ENCODE measurements at regions not wholly inside any gene's neighbourhood (a gene's known extent, or its start where the extent isn't known, plus 50 kb on each side); places are given as distances from the start of the nearest gene placed in this dataset.
"Not testable (repeated sequence)": the region's sequence is repeated elsewhere in the genome, so short reads cannot be mapped to it uniquely, and the experiment has no call there.

GRCh38 chr20:47922269-47922668, 137.0 kb upstream of the SULF2 start:
- peak; percentile 23 for DNase-seq (ENCODE audit: low read depth, low spot score)
- POLR2A ChIA-PET: no interaction called here

GRCh38 chr20:47921829-47922228, 136.5 kb upstream of the SULF2 start:
- DNase-seq (ENCODE audit: low read depth, low spot score); POLR2A ChIA-PET: not testable (repeated sequence)
- H3K4me3 ChIP-seq (ENCODE audit: low read depth, low read length): peak overlapping the region; percentile 31
- CTCF ChIA-PET: interaction anchor here (1.2 kb wide), 1 partner anchor 135 kb away, joined by 3 read pairs; no protein-coding TSS in a partner anchor

More at GRCh38 chr20:47922269-47922668, 137.0 kb upstream of the SULF2 start:
- TF ChIP-seq CTCF (IDR thresholded peaks at IDR 0.05; ENCODE audit: insufficient read depth, low read length, missing control alignments): no peak
- CTCF ChIA-PET: interaction anchor here (1.2 kb wide), 1 partner anchor 136 kb away, joined by 3 read pairs; no protein-coding TSS in a partner anchor
- H3K4me3 ChIP-seq (ENCODE audit: low read depth, low read length): peak overlapping the region; percentile 31

GRCh38 chr20:47921408-47921807, 136.1 kb upstream of the SULF2 start:
- ChIA-PET POLR2A (no interaction called here), CTCF (interaction anchor here (1.2 kb wide), 1 partner anchor 135 kb away, joined by 3 read pairs; no protein-coding TSS in a partner anchor)

GRCh38 chr20:47917549-47918070, 132.3 kb upstream of the SULF2 start:
- no peak overlapping the region for H3K4me3 ChIP-seq (ENCODE audit: low read depth, low read length)
- no peak for DNase-seq (ENCODE audit: low read depth, low spot score)
- ChIA-PET CTCF (no interaction called here), POLR2A (no interaction called here)
- no peak for TF ChIP-seq CTCF (IDR thresholded peaks at IDR 0.05; ENCODE audit: insufficient read depth, low read length, missing control alignments)

More at GRCh38 chr20:47921408-47921807, 136.1 kb upstream of the SULF2 start:
- no peak overlapping the region for H3K4me3 ChIP-seq (ENCODE audit: low read depth, low read length)
- peak; percentile 16 for DNase-seq (ENCODE audit: low read depth, low spot score)
- no peak for TF ChIP-seq CTCF (IDR thresholded peaks at IDR 0.05; ENCODE audit: insufficient read depth, low read length, missing control alignments)

GRCh38 chr20:47915495-47915894, 130.2 kb upstream of the SULF2 start:
- DNase-seq (ENCODE audit: low read depth, low spot score): no peak
- H3K4me3 ChIP-seq (ENCODE audit: low read depth, low read length): no peak overlapping the region
- POLR2A ChIA-PET: no interaction called here
- TF ChIP-seq CTCF (IDR thresholded peaks at IDR 0.05; ENCODE audit: insufficient read depth, low read length, missing control alignments): no peak
- CTCF ChIA-PET: no interaction called here

- ChIA-PET POLR2A (no interaction called here), CTCF (interaction anchor here (0.8 kb wide), 1 partner anchor 54 kb away, joined by 3 read pairs; no protein-coding TSS in a partner anchor)
- no peak overlapping the region for H3K4me3 ChIP-seq (ENCODE audit: low read depth, low read length)
Observed at GRCh38 chr20:47914792-47915191, 129.5 kb upstream of the SULF2 start.

GRCh38 chr20:47912786-47913501, 127.7 kb upstream of the SULF2 start:
- H3K4me3 ChIP-seq (ENCODE audit: low read depth, low read length); CTCF ChIA-PET; DNase-seq (ENCODE audit: low read depth, low spot score); POLR2A ChIA-PET: not testable (repeated sequence)

More at GRCh38 chr20:47914792-47915191, 129.5 kb upstream of the SULF2 start:
- no peak for DNase-seq (ENCODE audit: low read depth, low spot score)
- TF ChIP-seq CTCF (IDR thresholded peaks at IDR 0.05; ENCODE audit: insufficient read depth, low read length, missing control alignments): no peak

GRCh38 chr20:47912165-47912564, 126.9 kb upstream of the SULF2 start:
- H3K4me3 ChIP-seq (ENCODE audit: low read depth, low read length); POLR2A ChIA-PET; DNase-seq (ENCODE audit: low read depth, low spot score); CTCF ChIA-PET: not testable (repeated sequence)

GRCh38 chr20:47909696-47910369, 124.6 kb upstream of the SULF2 start:
- H3K4me3 ChIP-seq (ENCODE audit: low read depth, low read length); CTCF ChIA-PET; DNase-seq (ENCODE audit: low read depth, low spot score); POLR2A ChIA-PET: not testable (repeated sequence)

GRCh38 chr20:47908361-47909035, 123.2 kb upstream of the SULF2 start:
- H3K4me3 ChIP-seq (ENCODE audit: low read depth, low read length); CTCF ChIA-PET: not testable (repeated sequence)

More at GRCh38 chr20:47908361-47909035, 123.2 kb upstream of the SULF2 start:
- DNase-seq (ENCODE audit: low read depth, low spot score); POLR2A ChIA-PET: not testable (repeated sequence)

Data from AG04449 (cell line).